HG03460 (cell line): ENCODE measurements at regions not wholly inside any gene's neighbourhood (a gene's known extent, or its start where the extent isn't known, plus 50 kb on each side); places are given as distances from the start of the nearest gene placed in this dataset.

Experiments
- ATAC-seq: cut with Tn5 transposase; IDR thresholded peaks from one replicate; pipeline ENCODE4 v1.9.1; 2021; ENCODE audit not compliant: unreplicated experiment

DNA sequence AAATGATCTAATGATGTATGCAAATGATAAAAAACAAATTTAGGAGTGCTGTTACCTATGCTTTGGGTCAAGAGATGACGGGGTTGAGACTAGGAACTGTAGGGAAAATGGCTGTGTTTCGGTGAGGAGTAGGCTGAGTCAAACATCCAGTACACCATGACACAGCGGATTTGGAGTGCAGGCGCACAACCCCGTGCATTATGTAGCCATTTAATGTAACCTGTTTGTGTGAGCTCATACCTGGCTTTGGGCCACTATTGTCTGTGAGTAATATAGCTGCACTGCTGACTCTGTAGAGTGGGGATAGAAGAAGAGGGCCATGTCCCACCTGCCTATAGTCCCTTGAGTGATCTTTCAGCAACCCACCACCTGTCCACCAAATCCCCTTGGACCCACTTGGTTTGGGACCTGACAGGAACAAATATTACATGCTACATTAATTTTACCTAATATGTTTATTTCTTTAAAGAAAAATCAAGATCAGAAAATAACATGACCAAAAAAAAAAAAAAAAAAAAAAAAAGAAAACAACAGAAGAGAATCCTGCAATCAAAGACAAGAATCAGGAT lies 95.5 kb upstream of the KLHL1 start:
- ATAC-seq, result no peak

DNA sequence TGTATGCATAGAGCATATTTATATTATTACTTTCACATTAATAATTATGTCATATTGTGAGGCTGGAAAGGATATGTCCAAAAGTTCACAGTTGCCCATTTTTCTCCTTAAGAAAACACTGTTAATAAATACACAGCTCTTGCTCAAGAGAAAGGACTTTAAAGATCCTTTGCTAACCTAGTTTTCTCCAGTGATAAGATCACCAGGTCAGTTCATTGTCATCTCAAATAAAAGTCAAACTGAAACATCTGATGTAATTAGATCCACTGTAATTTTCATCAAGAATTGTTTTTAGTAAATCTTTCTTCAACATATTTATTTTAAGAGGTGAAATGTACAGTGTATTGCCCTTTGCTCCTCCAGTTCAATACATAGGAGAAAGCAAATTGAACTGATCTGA lies 82.8 kb upstream of the KLHL1 start:
- ATAC-seq, result no peak

DNA sequence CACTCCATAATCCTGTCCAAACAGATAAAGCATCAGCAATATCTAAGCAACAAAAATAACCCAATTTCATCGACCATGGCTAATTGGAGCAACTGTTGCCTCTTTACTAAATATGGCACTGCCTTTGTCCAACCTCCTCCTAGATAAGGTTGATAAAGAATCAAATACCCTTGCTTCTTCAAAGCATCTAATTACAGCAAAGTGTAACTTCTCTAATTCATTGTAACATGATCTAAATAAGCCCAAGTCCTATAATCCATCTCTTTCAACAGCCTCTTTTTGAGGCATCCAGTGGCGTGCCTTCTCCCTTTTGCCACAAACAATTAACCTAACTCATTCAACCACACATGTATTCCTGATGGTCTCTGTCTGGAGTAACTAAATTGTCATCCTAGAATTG lies 81.7 kb upstream of the KLHL1 start:
- ATAC-seq, result no peak

DNA sequence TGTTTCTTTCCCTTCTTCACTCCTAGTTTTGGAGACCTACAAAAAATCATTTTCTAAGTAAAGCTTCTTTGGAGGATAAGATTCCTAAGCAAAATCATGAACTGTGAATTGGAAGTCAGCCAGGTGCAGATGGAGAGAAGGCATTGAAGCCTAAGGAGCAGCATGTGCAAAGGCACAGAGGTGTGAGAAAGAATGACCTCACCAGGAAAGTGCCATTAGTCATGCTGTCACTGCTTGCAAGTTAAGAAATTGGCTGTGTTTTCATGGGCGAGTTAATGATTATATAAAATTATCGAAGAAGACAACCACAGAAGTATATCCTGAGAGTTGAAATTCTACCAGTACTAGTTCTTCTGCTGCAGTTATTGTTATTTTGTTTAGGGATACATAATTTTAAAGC lies 80.3 kb upstream of the KLHL1 start:
- ATAC-seq, result no peak

DNA sequence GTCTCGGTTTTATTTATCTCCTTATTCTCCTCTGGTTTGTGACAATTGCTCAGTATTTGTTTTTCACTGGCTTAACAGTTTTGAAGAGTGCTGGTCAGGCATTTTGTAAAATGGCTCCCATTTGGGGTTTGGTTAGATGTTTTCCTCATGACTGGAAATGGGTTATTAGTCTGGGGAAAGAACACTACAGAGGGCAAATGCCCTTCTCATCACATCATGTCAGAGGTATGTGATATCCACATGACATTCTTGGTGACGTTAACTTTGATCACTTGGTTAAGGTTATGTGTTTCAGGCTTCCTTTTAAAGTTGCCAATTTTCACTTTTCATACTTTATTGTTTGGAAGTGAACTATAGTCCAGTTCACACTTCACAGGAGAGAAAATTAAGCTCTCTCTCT lies 74.8 kb upstream of the KLHL1 start:
- no peak for ATAC-seq
